Loucy (cell line): ENCODE measurements at regions not wholly inside any gene's neighbourhood (a gene's known extent, or its start where the extent isn't known, plus 50 kb on each side); places are given as distances from the start of the nearest gene placed in this dataset.

Experiments
- EZH2phosphoT487 ChIP-seq: fragments of 200-600 bp; IDR thresholded peaks from 2 replicates; pipeline ENCODE4 v1.6.1; 2018; ENCODE audit warnings: antibody characterized with exemption, mild to moderate bottlenecking, moderate library complexity, borderline replicate concordance
- TF ChIP-seq, protein P1 (sequence below): fragments of 200-600 bp; sonication (generic); conservative IDR thresholded peaks from 2 replicates; pipeline ENCODE4 v1.5.1; 2014; ENCODE audit warnings: mild to moderate bottlenecking, antibody characterized with exemption, low read length

DNA sequence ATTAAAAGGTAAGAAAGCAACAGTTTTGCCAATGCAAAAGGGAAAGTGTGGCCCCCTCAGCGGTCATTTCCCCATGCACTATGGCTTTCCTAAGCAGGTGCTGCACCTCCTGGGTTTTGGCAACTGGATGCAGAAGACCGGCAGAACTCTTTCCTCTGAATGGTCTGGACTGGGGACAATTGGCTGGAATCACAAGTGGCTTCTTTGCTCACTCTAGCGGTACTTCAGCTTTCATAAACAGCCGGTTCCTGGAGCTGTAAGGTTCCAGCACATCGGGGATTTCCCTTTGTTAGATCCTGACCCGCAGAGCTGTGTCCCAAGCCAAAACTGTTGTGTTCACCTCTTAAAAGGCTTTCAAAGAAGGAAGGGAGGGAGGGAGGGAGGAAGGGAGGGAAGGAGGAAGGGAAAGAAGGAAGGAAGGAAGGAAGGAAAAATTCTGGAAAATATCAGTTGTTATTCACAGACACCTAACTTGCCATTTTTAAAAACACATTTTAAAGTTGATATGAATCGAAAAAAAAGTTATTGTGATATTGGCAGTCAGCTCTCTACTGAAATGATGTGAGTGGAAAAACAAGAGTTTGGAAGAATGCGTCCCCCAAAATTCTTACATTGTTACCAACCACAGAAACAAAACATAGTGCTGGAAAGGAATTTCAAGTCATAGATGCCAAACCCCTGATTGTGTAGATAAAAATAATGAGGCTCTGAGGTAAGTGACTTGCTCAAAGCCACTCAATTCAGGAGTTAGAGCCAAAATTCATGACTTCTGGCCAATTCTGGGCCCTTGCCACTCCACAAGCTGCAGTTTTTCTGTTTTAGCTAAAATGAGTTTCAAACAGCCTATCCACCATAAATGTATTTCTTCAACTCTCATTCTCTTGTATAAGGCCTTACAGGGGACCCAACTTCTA, 220.6 kb upstream of the HMGA2 start:
- TF ChIP-seq, protein P1, sequence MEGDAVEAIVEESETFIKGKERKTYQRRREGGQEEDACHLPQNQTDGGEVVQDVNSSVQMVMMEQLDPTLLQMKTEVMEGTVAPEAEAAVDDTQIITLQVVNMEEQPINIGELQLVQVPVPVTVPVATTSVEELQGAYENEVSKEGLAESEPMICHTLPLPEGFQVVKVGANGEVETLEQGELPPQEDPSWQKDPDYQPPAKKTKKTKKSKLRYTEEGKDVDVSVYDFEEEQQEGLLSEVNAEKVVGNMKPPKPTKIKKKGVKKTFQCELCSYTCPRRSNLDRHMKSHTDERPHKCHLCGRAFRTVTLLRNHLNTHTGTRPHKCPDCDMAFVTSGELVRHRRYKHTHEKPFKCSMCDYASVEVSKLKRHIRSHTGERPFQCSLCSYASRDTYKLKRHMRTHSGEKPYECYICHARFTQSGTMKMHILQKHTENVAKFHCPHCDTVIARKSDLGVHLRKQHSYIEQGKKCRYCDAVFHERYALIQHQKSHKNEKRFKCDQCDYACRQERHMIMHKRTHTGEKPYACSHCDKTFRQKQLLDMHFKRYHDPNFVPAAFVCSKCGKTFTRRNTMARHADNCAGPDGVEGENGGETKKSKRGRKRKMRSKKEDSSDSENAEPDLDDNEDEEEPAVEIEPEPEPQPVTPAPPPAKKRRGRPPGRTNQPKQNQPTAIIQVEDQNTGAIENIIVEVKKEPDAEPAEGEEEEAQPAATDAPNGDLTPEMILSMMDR = no peak
- no peak for TF ChIP-seq EZH2phosphoT487
